IMR-90 (cell line): ENCODE measurements at regions not wholly inside any gene's neighbourhood (a gene's known extent, or its start where the extent isn't known, plus 50 kb on each side); places are given as distances from the start of the nearest gene placed in this dataset.

Source experiments
- ATAC-seq: fragments of 200-7000 bp; cut with Tn5 transposase; 2 replicates; pipeline ENCODE4 v1.9.1; 2020; ENCODE audit warnings: low read depth, mild to moderate bottlenecking, moderate library complexity
- BruUV-seq: library from RNA; stranded (reverse); fragments of 400-500 nt; replicated peaks from 2 replicates; lab custom pipeline; 2021; lab: Mats Ljungman, UMichigan
- CTCF ChIA-PET: fragments of 300-600 bp; formaldehyde crosslinking; extraction: SDS; loops from one replicate; lab custom pipeline; 2021; ENCODE audit warnings: antibody characterized with exemption; lab: Yijun Ruan, JAX
- POLR2A ChIA-PET: fragments of 300-600 bp; sonication (Branson Sonifier 250); formaldehyde crosslinking; loops from one replicate; lab custom pipeline; 2022; ENCODE audit warnings: antibody characterized with exemption; ENCODE audit not compliant: unreplicated experiment; lab: Charles Lee
- DNase-seq: peaks from one replicate; pipeline ENCODE4 v3.0.0; 2013
- H2AFZ ChIP-seq: replicated peaks from 2 replicates; pipeline ENCODE3; 2013; ENCODE audit warnings: low read length, mild to moderate bottlenecking; ENCODE audit not compliant: poor library complexity
- H2AK5ac ChIP-seq: 2 replicates; pipeline ENCODE4 v1.6.1; 2013; ENCODE audit warnings: low read depth, low read length, inconsistent platforms
- H2AK9ac ChIP-seq: replicated peaks from 2 replicates; pipeline ENCODE3; 2013; ENCODE audit warnings: mild to moderate bottlenecking, low read depth, low read length, moderate library complexity; ENCODE audit not compliant: poor library complexity
- H2BK120ac ChIP-seq: 2 replicates; pipeline ENCODE4 v1.6.1; 2013; ENCODE audit warnings: low read depth, low read length, inconsistent platforms
- H2BK15ac ChIP-seq: 3 replicates; pipeline ENCODE4 v1.6.1; 2013; ENCODE audit warnings: low read depth, low read length, inconsistent platforms
- H2BK20ac ChIP-seq: 2 replicates; pipeline ENCODE4 v1.6.1; 2013; ENCODE audit warnings: low read depth, mild to moderate bottlenecking, inconsistent platforms, low read length, moderate library complexity
- H2BK5ac ChIP-seq: 2 replicates; pipeline ENCODE4 v1.6.1; 2013; ENCODE audit warnings: mild to moderate bottlenecking, low read depth, low read length, inconsistent platforms; ENCODE audit not compliant: poor library complexity, severe bottlenecking
- H3K14ac ChIP-seq: replicated peaks from 2 replicates; pipeline ENCODE4 v1.6.1; 2013; ENCODE audit warnings: low read depth, low read length, inconsistent platforms
- H3K18ac ChIP-seq: 2 replicates; pipeline ENCODE4 v1.6.1; 2013; ENCODE audit warnings: low read depth, low read length, control low read depth
- H3K23ac ChIP-seq: 2 replicates; pipeline ENCODE4 v1.6.1; 2013; ENCODE audit warnings: low read depth, low read length, inconsistent platforms
- H3K27ac ChIP-seq: 2 replicates; pipeline ENCODE4 v1.5.1; 2013; ENCODE audit warnings: mild to moderate bottlenecking, control low read depth, low read length; ENCODE audit not compliant: insufficient read depth
- H3K27me3 ChIP-seq: 2 replicates; pipeline ENCODE4 v1.6.1; 2013; ENCODE audit warnings: low read length; ENCODE audit not compliant: control insufficient read depth, insufficient read depth
- H3K36me3 ChIP-seq: 2 replicates; pipeline ENCODE4 v1.6.1; 2013; ENCODE audit warnings: low read length, mixed read lengths; ENCODE audit not compliant: control insufficient read depth, insufficient read depth
- H3K4ac ChIP-seq: 2 replicates; pipeline ENCODE4 v1.6.1; 2013; ENCODE audit warnings: low read depth, low read length, inconsistent platforms
- H3K4me1 ChIP-seq: 2 replicates; pipeline ENCODE4 v1.6.1; 2013; ENCODE audit warnings: low read length, mixed read lengths; ENCODE audit not compliant: control insufficient read depth, insufficient read depth
- H3K4me2 ChIP-seq: 2 replicates; pipeline ENCODE4 v1.6.1; 2013; ENCODE audit warnings: low read depth, mild to moderate bottlenecking, control low read depth, low read length, moderate library complexity
- H3K4me3 ChIP-seq: 2 replicates; pipeline ENCODE4 v1.5.1; 2013; ENCODE audit warnings: low read depth, mild to moderate bottlenecking, control low read depth, low read length, moderate library complexity; ENCODE audit not compliant: insufficient read depth
- H3K56ac ChIP-seq: 2 replicates; pipeline ENCODE4 v1.6.1; 2013; ENCODE audit warnings: low read length, inconsistent platforms; ENCODE audit not compliant: insufficient read depth; ENCODE audit errors: extremely low read depth
- H3K79me1 ChIP-seq, 2 experiments: 2 replicates each; pipeline ENCODE4 v1.6.1; 2013; ENCODE audit warnings: low read length in 2 of 2, inconsistent platforms in 1 of 2, low read depth in 1 of 2
- H3K9ac ChIP-seq: 2 replicates; pipeline ENCODE4 v1.6.1; 2013; ENCODE audit warnings: low read depth, low read length, control low read depth
- H3K9me1 ChIP-seq: 2 replicates; pipeline ENCODE4 v1.6.1; 2013; ENCODE audit warnings: low read length, inconsistent platforms; ENCODE audit not compliant: insufficient read depth
- H3K9me3 ChIP-seq: 2 replicates; pipeline ENCODE4 v1.6.1; 2013; ENCODE audit warnings: low read length; ENCODE audit not compliant: control insufficient read depth, insufficient read depth
- H4K20me1 ChIP-seq: 2 replicates; pipeline ENCODE4 v1.6.1; 2013; ENCODE audit warnings: low read length, inconsistent platforms; ENCODE audit not compliant: insufficient read depth
- H4K5ac ChIP-seq: 2 replicates; pipeline ENCODE4 v1.6.1; 2013; ENCODE audit warnings: mild to moderate bottlenecking, low read depth, low read length, control low read depth
- H4K8ac ChIP-seq, 2 experiments: 2 replicates each; pipeline ENCODE4 v1.6.1; 2013; ENCODE audit warnings: low read depth in 2 of 2, low read length in 2 of 2, control low read depth in 1 of 2, inconsistent platforms in 1 of 2
- H4K91ac ChIP-seq: 2 replicates; pipeline ENCODE4 v1.6.1; 2013; ENCODE audit warnings: low read depth, low read length, inconsistent platforms; ENCODE audit not compliant: insufficient read depth
- BHLHE40 ChIP-seq: fragments of 150-350 bp; IDR thresholded peaks from 2 replicates; pipeline ENCODE4 v1.6.1; 2016; ENCODE audit warnings: mild to moderate bottlenecking, low read depth, low read length
- CEBPB ChIP-seq: IDR thresholded peaks from 2 replicates; pipeline ENCODE4 v1.6.1; 2012; ENCODE audit warnings: low read depth, low read length, improper control_type of control experiment
- CHD1 ChIP-seq: IDR thresholded peaks from 2 replicates; pipeline ENCODE4 v1.6.1; 2012; ENCODE audit warnings: low read depth, low read length, improper control_type of control experiment
- CTCF ChIP-seq: conservative IDR thresholded peaks from 2 replicates; pipeline ENCODE4 v1.5.1; 2012; ENCODE audit warnings: mild to moderate bottlenecking, low read depth, low read length, improper control_type of control experiment
- MAFK ChIP-seq: IDR thresholded peaks from 2 replicates; pipeline ENCODE4 v1.6.1; 2012; ENCODE audit warnings: low read depth, low read length, improper control_type of control experiment
- NFE2L2 ChIP-seq: fragments of 150-350 bp; IDR thresholded peaks from 2 replicates; pipeline ENCODE4 v1.6.1; 2016; ENCODE audit warnings: low read depth, mild to moderate bottlenecking, low read length
- POLR2A ChIP-seq: IDR thresholded peaks from 2 replicates; pipeline ENCODE4 v1.6.1; 2012; ENCODE audit warnings: mild to moderate bottlenecking, low read depth, low read length
- RAD21 ChIP-seq: IDR thresholded peaks from 2 replicates; pipeline ENCODE4 v1.6.1; 2012; ENCODE audit warnings: low read length, improper control_type of control experiment
- RCOR1 ChIP-seq: IDR thresholded peaks from 2 replicates; pipeline ENCODE4 v1.6.1; 2012; ENCODE audit warnings: mild to moderate bottlenecking, low read length, improper control_type of control experiment; ENCODE audit not compliant: insufficient replicate concordance
- RFX5 ChIP-seq: IDR thresholded peaks from 2 replicates; pipeline ENCODE4 v1.8.0; 2012; ENCODE audit warnings: low read depth, mild to moderate bottlenecking, low read length, moderate library complexity
- SMC3 ChIP-seq: fragments of 150-350 bp; IDR thresholded peaks from 2 replicates; pipeline ENCODE4 v1.6.1; 2016; ENCODE audit warnings: low read depth, mild to moderate bottlenecking, antibody characterized with exemption, low read length, moderate library complexity
- USF2 ChIP-seq: fragments of 150-350 bp; IDR thresholded peaks from 2 replicates; pipeline ENCODE4 v1.6.1; 2017; ENCODE audit warnings: mild to moderate bottlenecking, antibody characterized with exemption, low read length, low read depth
- WGBS, 2 experiments: methylation state at CpG; one replicate each; pipeline versions ENCODE4 v1.1.5 to v1.1.7; 2013; ENCODE audit warnings: missing lambda C conversion rate in 2 of 2; ENCODE audit not compliant: insufficient read length in 1 of 2; ENCODE audit errors: extremely low coverage in 2 of 2; 5-methylcytosine and 5-hydroxymethylcytosine counted together
- dilution Hi-C: fragments of 300-500 bp; cut with HindIII; formaldehyde crosslinking; loops from one replicate; pipeline ENCODE4 v1.14.3; 2018; ENCODE audit warnings: low sequenced_read_pairs; ENCODE audit not compliant: unreplicated experiment
- in situ Hi-C: fragments of 300-500 bp; cut with MboI; formaldehyde crosslinking; loops from 3 replicates; pipeline ENCODE4 v1.14.3; 2019; ENCODE audit warnings: low sequenced_read_pairs, inconsistent platforms, mixed read lengths
- intact Hi-C: fragments of 100-400 bp; cut with micrococcal nuclease; formaldehyde crosslinking; loops from 2 replicates; pipeline ENCODE4 v1.10.0; 2022
- TF ChIP-seq, protein P1 (sequence below): fragments of 150-350 bp; IDR thresholded peaks from 2 replicates; pipeline ENCODE4 v1.6.1; 2016; ENCODE audit warnings: low read depth, mild to moderate bottlenecking, low read length, moderate library complexity, borderline replicate concordance

DNA sequence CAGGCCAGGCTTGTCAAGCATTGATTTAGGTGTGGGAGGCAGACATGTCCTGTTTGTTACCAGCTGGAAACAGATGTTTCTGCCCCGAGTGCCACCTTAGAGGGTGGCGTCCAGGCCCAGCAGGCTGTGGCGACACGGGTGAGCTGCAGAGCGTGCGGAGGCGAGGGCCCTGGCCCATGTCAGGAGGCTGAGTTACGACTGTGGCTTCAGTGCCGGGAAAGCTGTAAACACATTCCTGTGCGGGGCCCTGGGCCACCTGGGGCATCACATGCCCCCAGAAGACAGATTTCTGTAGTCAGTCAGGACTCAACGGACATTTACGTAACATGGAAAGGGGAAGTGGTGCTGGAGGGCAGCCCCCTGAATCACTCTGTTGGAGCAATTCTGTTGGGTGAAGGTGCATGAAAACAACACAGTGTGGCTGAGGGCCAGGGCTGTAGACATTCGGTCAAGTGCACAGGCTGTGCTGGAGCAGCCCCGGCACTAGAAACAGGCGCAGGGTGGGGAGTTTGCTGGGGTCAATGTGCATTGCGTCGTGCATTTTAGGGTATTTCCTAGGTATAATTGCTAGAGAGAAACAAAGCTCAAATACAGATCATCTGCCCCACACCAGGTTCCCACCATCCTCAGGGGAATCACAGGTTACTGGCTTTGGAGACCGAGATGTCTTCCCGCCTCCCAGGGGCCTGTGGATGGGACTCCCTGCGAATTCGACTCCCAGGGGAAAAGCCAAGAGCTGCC lies 291.8 kb downstream of the TMEM121 start:
- BruUV-seq: no TSS peak
- Histone ChIP-seq H3K23ac (no peak overlapping the region), H3K79me1 (no peaks in the 10 kb centered on the region), H3K4me1 (no peaks in the 10 kb centered on the region), H3K4ac (no peak overlapping the region), H2BK120ac (no peak overlapping the region), H2BK5ac (no peak overlapping the region), H3K36me3 (no peaks in the 10 kb centered on the region), H3K18ac (no peak overlapping the region), H3K4me2 (no peak overlapping the region), H4K20me1 (no peaks in the 10 kb centered on the region), H3K56ac (no peak overlapping the region), H3K9me1 (no peaks in the 10 kb centered on the region), H3K9ac (no peak overlapping the region), H3K14ac (no peak overlapping the region), H3K4me3 (no peak overlapping the region), H2BK20ac (no peak overlapping the region), H3K9me3 (peaks cover 34% of the 10 kb centered on the region), H4K8ac (no peak overlapping the region), H3K27ac (no peak overlapping the region), H2BK15ac (no peak overlapping the region), H4K5ac (no peak overlapping the region), H2AFZ (no peak overlapping the region), H4K91ac (no peak overlapping the region), H3K27me3 (no peaks in the 10 kb centered on the region), H2AK5ac (no peak overlapping the region), H2AK9ac (no peak overlapping the region)
- WGBS, 2 experiments: 81% methylated on average over 9 of the region's 21 CpGs; no CpG with 5 or more reads in 1 of the 2 experiments
- dilution Hi-C loops (no loop called here), intact Hi-C loops (no loop called here), in situ Hi-C loops (no loop called here)
- DNase-seq (no peak), ATAC-seq (no peak)
- TF ChIP-seq MAFK (no peak), SMC3 (no peak), BHLHE40 (no peak), CHD1 (no peak), CEBPB (no peak), RFX5 (no peak), USF2 (no peak), RCOR1 (no peak), NFE2L2 (no peak), POLR2A (no peak), CTCF (no peak), RAD21 (no peak)
- TF ChIP-seq, protein P1, sequence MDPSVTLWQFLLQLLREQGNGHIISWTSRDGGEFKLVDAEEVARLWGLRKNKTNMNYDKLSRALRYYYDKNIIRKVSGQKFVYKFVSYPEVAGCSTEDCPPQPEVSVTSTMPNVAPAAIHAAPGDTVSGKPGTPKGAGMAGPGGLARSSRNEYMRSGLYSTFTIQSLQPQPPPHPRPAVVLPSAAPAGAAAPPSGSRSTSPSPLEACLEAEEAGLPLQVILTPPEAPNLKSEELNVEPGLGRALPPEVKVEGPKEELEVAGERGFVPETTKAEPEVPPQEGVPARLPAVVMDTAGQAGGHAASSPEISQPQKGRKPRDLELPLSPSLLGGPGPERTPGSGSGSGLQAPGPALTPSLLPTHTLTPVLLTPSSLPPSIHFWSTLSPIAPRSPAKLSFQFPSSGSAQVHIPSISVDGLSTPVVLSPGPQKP: no peak
- ChIA-PET CTCF (no interaction called here), POLR2A (no interaction called here)
